Activated CD8-positive, alpha-beta memory T cell treated with anti-CD3 and anti-CD28 coated beads for 36 hours (primary cell): ENCODE measurements at regions not wholly inside any gene's neighbourhood (a gene's known extent, or its start where the extent isn't known, plus 50 kb on each side); places are given as distances from the start of the nearest gene placed in this dataset.
"Not testable (repeated sequence)": the region's sequence is repeated elsewhere in the genome, so short reads cannot be mapped to it uniquely, and the experiment has no call there.

Experiments used
- CTCF ChIA-PET: fragments of 350-600 bp; sonication (Branson Sonifier 250); formaldehyde crosslinking; loops from one replicate; lab custom pipeline; 2021; ENCODE audit warnings: antibody characterized with exemption; lab: Charles Lee
- POLR2A ChIA-PET: fragments of 350-600 bp; sonication (Branson Sonifier 250); formaldehyde crosslinking; loops from one replicate; lab custom pipeline; 2021; ENCODE audit warnings: antibody characterized with exemption; lab: Charles Lee

DNA sequence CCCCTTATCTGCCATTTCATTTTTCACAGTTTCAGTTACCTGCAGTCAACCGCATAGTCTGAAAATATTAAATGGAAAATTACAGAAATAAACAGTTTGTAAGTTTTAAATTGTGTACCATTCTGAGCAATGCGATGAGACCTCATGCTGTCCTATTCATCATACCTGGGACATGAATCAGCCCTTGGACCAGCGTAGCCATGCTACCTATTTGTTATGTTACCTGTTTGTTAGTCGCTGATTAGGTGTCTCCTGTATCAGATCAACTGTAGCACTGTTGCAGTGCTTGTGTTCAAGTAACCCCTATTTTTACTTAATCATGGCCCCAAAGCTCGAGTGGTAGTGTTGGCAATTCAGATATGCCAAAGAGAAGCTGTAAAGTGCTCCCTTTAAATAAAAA lies 492.2 kb upstream of the AADAT start:
- ChIA-PET POLR2A (no interaction called here), CTCF (no interaction called here)

DNA sequence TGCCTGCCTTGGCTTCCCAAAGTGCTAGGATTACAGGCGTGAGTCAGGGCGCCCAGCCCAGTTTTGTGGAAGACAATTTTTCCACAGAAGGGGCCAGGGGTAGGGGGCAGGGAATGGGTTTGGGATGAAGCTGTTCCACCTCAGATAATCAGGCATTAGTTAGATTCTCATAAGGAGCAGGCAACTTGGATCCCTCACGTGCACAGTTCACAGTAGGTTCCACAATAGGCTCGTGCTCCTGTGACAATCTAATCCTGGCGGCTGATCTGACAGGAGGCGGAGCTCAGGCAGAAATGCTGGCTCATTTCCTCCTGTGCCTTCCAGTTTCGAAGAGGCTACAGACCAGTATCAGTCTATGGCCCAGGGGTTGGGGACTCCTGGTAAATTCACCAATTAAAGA lies 491.6 kb upstream of the AADAT start:
- POLR2A ChIA-PET: no interaction called here
- CTCF ChIA-PET: no interaction called here

DNA sequence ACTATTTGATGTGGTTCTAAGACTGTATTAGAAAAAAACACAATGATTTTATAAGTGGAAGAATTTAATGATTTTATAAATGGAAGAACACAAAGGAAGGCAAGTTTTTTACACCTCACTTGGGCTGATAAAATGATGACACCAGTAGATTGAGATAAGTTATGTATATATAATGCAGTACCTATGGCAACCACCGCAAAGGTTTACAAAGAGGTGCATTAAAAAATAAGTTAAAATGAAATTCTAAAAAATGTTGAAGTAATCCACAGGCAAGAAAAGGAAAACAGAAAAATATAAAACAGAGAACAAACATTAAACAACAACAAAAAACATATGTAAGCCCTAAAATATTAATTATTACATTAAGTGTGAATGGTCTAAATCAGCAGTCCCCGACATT lies 490.9 kb upstream of the AADAT start:
- ChIA-PET POLR2A (no interaction called here), CTCF (no interaction called here)

GRCh38 chr4:170538821-170539473 lies 449.2 kb upstream of the AADAT start:
- ChIA-PET CTCF (no interaction called here), POLR2A (no interaction called here)

DNA sequence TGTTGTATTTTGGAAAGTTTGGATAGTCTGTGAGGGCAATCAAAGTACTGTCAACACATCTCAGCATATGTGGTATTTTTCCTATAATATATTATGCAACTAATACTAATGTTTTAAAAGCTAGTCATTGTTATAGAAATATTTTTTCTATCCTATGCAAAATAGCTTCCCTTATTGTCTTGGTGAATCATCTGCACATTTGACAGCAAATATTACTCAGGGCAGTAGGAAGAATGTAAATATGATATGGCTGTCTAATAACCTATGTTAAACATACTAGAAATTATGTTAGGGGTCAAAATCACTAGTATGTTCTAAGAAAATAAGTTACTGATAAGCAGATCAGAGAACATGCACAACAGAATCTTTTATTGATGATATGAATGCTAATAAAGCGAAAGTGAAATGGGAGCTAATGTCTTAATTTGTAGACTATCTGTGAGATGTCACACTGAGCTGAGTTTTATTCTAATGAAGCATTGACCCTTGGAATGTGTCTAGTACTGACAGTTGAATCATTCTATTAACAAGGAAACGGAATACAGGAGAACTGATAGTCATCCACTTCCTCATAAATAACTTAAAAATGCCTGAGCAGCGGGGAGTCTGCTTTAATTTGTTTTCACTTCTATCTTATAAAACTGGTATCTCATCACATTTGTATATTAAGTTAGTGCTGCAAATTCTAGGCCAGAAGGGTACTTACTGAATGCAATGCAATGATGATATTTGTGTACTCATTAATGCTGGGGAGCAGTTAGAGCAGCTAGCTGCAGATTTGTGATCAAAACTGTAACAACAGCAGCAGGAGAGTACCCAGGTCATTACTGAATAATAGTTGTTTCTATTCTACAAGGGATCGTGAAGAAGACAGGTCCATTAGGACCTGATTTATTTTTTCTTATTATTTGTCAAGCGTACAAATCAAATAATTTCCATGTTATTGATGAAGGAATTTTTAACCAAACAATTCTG lies 440.3 kb upstream of the AADAT start:
- POLR2A ChIA-PET: no interaction called here
- CTCF ChIA-PET: no interaction called here

- ChIA-PET POLR2A (no interaction called here), CTCF (no interaction called here)
These were observed 436.7 kb upstream of the AADAT start for GRCh38 chr4:170526471-170526870.

GRCh38 chr4:170522427-170522970 lies 432.7 kb upstream of the AADAT start:
- POLR2A ChIA-PET: no interaction called here
- CTCF ChIA-PET: no interaction called here

DNA sequence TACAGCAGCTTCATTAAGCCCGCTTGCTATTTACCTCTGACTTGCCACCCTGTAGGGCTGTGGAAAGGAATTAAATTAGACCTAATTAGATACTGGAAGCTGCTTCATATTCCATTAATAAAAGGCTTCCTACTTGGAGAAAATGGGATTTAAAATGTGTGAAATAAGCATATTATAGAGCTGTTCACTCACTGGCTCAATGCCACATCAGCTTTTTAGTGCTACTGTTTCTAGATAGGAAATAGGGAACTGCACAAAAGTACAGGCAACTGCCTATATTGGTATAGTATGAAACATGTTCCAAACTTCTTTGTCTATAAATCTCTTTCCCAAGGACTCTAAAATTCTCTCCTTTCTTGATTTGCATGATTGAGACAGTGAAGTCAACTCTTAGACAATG lies 407.9 kb upstream of the AADAT start:
- POLR2A ChIA-PET: no interaction called here

DNA sequence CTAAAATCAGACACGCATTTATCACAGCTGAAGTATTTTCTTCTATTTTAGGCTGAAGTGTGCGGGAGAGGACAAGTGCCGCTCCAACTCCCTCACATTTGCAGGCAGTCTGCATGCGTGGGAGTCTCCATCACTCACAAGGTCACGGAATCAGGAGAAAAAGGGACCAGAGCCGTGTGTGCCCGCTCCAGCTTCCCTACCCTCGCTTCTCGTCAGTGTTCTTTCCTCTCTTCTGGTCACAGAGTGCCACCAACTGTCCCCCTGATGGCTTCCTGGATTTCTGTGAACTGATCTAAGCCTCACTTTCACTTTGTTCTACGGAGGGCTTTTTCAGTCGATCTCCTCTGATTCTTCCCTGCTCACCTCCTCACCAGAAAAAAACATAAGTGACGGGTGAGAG lies 407.4 kb upstream of the AADAT start:
- POLR2A ChIA-PET: no interaction called here
- CTCF ChIA-PET: no interaction called here

More for the DNA sequence above, 407.9 kb upstream of the AADAT start:
- CTCF ChIA-PET: no interaction called here

DNA sequence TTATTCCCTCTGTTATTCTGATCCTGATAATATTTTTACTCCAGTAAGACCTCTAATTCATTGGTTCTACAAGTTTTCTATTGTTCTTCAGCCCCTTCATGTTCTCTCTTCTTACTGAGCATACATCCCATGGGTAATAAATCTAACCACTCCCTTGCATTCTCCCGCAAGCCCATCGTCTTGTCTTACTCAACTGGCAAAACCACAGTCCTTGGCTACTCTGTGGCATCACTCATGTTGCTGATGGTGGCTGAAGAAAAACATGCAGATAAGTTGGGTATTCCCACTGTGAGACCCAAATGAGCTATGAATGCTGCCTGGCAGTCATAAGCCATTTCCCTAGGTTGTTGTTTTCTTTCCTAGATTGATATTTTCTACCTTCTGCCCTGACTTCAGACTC lies 402.2 kb upstream of the AADAT start:
- ChIA-PET POLR2A (no interaction called here), CTCF (no interaction called here)

- ChIA-PET POLR2A (no interaction called here), CTCF (no interaction called here)
These were observed 386.6 kb upstream of the AADAT start for GRCh38 chr4:170476351-170476750.

GRCh38 chr4:170465429-170465828 lies 375.7 kb upstream of the AADAT start:
- ChIA-PET CTCF (interaction anchor here (1.0 kb wide), 1 partner anchor 12 kb away, joined by 3 read pairs; no protein-coding TSS in a partner anchor), POLR2A (no interaction called here)

GRCh38 chr4:170464614-170465197 lies 374.9 kb upstream of the AADAT start:
- CTCF ChIA-PET: interaction anchor here (0.6 to 1.0 kb wide), 2 partner anchors 11 to 239 kb away, joined by 3 to 4 read pairs; no protein-coding TSS in a partner anchor
- POLR2A ChIA-PET: no interaction called here

DNA sequence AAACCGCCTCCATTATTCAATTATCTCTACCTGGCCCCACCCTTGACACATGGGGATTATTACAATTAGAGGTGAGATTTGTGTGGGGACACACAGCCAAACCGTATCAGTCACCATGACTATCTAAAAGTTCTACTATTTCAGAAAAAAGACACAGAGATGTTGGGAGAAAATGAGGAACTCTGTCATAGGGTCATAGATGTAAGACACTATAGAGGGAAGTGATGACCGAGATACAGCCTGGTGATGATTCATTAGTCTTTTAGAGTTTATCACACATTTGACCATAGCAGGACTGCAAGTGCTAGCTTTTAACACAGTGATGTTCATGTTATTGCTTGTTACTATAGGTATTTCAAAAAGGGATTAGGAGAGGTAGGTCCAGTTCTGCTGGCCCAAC lies 357.0 kb upstream of the AADAT start:
- POLR2A ChIA-PET: no interaction called here
- CTCF ChIA-PET: no interaction called here

DNA sequence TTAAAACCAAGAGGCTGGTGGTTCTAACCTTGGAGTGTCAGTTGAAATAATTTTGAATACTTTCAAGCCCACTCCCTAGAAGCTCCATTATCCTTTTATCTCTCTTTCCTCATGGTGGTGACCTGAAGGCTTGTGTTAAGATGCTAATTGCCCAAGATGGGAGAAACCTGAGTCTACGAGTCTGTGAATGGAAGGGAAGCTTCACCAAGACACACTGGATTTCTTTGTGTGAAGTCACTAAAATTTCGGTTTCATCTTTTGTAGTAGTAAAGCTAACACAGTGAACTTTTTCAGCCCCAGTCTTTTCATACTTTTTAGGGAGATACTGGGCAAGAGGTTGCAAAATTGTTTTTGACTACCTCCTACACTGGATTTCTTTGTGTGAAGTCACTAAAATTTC lies 351.4 kb upstream of the AADAT start:
- POLR2A ChIA-PET, CTCF ChIA-PET: not testable (repeated sequence)

GRCh38 chr4:170428929-170429328 lies 339.2 kb upstream of the AADAT start:
- CTCF ChIA-PET: no interaction called here
- POLR2A ChIA-PET: no interaction called here

- CTCF ChIA-PET: no interaction called here
These were observed 335.9 kb upstream of the AADAT start for GRCh38 chr4:170425521-170426143.

GRCh38 chr4:170425040-170425439 lies 335.3 kb upstream of the AADAT start:
- POLR2A ChIA-PET: no interaction called here
- CTCF ChIA-PET: no interaction called here

More at GRCh38 chr4:170425521-170426143, 335.9 kb upstream of the AADAT start:
- POLR2A ChIA-PET: no interaction called here

- ChIA-PET POLR2A (no interaction called here), CTCF (no interaction called here)
These were observed 333.4 kb upstream of the AADAT start for GRCh38 chr4:170423137-170423536.

DNA sequence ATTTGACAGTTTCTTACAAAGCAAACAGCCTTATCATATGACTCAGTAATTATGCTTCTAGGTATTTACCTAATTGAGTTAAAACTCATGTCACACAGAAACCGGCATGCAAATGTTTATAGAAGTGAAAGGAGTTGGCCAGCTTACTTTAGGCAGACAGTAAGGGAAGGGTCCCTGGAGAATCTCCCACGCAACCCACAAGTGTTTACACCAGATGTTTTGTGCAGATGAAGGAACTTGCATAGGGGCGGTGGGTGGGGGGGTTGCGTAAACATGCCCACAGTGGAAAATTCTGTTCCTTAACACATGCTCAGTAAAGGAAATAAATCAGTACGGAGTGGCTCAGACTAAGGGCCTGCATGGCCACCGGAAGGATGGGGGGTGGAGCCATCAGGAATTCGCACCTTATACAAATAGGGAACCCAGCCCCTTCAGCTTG lies 330.5 kb upstream of the AADAT start:
- CTCF ChIA-PET: no interaction called here
- POLR2A ChIA-PET: no interaction called here
